GM18868 (cell line): ENCODE measurements at regions not wholly inside any gene's neighbourhood (a gene's known extent, or its start where the extent isn't known, plus 50 kb on each side); places are given as distances from the start of the nearest gene placed in this dataset.

ENCODE experiments used
- ATAC-seq: cut with Tn5 transposase; IDR thresholded peaks from one replicate; pipeline ENCODE4 v1.9.1; 2021; ENCODE audit warnings: mild to moderate bottlenecking, moderate library complexity; ENCODE audit not compliant: unreplicated experiment

DNA sequence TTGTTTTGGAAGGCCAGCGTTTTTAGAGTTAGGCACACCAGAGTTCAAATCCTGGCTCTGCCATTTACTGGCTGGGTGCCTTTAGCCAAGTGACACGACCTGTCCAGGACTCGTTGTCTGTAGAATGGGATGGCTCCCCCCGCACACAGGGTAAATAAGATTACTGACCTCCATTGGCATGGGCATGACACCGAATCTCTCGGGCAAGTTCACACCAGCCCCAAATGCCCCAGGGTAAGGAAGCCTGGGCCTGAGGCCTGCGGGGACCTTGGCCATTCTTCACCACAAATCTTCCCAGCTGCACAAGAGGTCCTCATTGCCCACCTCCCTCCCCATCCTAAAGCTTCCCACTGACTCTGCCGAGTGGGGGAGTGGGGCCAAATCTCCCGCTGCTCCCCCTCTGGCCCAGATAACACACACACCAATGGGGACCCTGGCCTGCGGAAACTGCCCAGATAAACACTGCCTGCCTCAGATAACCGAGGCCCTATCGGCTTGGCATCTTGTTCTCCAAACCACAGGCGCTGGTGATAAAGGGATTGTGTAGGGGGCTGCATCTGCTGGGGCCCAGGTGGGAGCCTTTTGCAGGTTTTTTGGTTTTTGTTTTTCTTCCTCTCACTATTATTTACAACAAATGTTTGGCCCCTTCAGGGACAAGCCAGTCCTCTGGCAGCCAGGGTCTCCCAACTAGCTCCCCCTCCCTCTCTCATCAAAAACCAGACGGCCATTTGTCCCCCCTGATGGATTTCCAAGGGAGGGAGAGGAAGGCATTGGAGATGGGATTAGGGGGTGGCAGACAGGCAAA is 75.0 kb upstream of the LHX1 start:
- ATAC-seq = no peak

DNA sequence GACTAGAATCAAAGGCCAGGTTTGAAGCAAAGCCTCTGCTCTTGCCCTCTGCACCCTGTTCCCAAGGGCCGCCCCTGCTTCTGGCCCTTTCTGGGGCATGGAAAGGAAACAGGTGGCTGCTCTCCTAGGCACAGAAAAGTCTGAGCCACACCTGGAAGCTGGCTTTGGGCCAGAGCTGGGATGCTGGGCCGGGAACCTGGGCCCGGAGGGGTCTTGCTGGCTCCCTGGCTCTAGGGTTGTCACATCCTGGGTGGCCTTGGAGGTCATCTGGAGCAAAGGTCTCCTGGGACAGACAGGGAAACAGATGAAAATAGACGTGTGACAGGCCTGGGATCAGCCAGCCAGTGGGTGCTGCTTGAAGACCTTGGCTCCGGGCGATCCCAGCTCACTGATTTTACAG is 74.1 kb upstream of the LHX1 start:
- no peak for ATAC-seq

DNA sequence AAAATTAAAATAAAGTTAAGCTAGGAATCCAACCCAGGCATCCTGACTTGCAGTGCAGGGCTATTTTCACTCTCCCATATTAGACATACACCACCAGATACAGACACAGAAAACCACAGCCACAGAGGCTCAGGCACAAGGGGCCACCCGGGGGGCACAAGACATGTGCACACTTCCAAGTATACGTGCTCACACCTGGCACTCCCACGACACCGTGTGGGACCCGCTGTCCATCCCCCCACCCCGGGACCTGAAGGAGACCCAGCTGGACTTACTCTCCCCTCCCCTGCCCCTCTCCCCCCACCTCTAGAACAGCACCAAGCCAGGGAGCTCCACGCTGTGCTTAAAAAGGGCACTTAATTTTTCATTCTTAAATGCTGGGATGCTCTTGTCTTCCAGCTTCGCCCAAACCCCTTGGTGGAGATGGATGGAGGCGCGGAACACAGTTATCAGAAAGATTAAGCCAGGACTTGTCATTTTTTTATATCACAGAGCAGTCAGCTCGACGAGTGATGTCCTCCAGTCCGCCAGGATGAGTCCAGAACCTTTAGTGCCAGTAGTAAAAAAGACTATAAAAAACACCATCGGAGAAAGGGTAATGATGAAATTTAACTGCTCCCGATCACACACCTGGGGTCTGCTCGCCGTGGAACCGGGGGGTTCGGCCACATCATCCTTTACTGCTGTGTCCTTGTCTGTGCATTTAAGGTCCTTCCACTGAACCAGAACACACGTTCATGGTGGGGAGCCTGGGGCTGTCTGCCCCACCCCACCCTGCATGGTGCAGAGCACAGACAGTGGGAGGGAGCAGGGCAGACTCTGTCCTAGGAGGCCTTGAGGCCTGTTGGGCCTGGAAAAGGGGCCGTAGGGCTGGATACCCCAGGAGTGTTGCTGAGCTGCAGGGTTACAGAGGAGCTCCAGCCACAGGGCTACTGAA is 73.3 kb upstream of the LHX1 start:
- no peak for ATAC-seq

- ATAC-seq = no peak
These were observed 72.3 kb upstream of the LHX1 start for GRCh38 chr17:36864827-36865430.

DNA sequence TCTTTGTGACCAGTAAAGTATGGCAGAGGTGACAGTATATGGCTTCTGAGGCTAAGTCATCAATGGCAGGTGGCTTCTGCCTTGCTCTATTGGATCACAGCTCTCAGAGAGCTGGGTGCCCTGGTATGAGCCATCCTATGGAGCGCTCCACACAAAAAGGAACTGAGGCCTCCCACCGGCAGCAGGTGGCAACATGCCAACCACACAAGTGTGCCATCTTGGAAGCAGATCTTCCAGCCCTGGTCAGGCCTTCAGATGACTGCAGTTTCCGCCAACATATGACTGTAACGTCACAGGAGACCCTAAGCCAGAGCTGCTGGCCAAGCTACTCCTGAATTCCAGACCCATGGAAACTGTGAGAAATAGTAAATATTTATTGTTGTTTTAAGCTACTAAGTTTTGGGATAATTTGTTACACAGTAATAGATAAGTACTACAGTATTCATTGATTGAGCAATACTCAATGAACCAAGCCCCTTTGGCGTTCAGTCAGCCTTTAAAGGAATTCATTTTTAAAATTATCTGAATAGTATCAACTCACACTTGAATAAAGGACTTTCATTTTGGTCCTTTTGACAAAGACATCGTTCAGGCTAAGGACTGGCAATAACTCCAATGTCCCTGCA is 69.4 kb upstream of the LHX1 start:
- no peak for ATAC-seq

DNA sequence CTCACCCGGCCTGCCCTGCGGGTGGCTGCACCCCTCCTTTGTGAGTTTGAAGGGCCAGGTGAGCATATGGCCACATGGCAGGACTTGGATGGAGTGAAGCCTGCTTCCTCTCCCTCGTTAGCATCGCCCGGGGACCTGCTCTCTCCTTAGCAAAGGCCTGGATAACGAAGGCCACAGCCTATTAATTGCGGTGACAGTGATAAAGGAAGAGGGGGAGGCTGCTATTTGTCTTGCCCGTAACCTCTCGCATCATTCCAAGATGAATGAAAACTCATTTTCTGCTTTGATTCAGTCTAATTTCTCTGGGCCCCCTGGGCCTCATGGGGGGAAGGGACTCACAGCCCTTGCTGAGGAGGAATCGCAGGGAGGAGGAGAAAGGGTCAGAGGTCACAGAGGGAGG is 68.5 kb upstream of the LHX1 start:
- ATAC-seq = no peak

GRCh38 chr17:36869441-36869840 is 67.8 kb upstream of the LHX1 start:
- ATAC-seq = no peak

GRCh38 chr17:36869856-36870719 is 67.2 kb upstream of the LHX1 start:
- no peak for ATAC-seq

DNA sequence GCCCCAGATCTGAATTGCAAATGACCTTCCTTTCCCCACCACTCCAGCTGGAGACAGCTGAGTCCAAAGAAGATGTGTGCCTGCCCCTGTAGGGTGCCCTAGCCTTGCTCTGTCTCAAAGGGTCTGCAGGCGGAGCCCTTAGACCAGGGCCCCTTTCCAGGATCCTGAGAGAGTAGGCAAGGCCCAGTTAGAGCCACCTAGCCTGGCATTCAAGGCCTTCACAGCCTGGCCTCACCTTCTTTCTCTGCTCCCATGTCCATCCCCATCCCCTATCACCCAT is 66.6 kb upstream of the LHX1 start:
- ATAC-seq = no peak

- no peak for ATAC-seq
These were observed 61.5 kb upstream of the LHX1 start for GRCh38 chr17:36875698-36876293.

DNA sequence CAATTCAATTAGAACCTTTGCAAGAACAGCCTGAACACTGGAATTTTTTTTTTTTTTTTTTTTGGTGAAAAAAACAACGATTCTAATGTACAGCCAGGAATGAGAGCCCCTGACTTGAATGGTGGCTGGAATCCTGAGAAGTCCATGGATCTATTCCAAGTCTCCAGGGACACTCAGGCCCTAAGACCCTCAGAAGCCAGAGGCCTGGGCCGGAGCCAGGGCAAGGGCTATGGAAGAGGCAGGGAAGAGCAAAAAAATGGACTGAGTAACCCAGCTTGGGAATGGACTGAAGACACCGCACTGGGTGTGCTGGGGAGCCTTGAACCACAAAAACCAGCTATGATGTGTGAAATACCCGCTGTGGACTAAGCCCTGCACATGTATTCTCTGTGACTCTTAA is 60.3 kb upstream of the LHX1 start:
- ATAC-seq = no peak

GRCh38 chr17:36877771-36878170 is 59.5 kb upstream of the LHX1 start:
- ATAC-seq = no peak

- no peak for ATAC-seq
These were observed 59.1 kb upstream of the LHX1 start for GRCh38 chr17:36878216-36878615.

GRCh38 chr17:36879027-36879426 is 58.2 kb upstream of the LHX1 start:
- no peak for ATAC-seq

- no peak for ATAC-seq
These were observed 57.6 kb upstream of the LHX1 start for GRCh38 chr17:36879624-36880131.

- ATAC-seq = no peak
These were observed 56.9 kb upstream of the LHX1 start for GRCh38 chr17:36880268-36880905.

DNA sequence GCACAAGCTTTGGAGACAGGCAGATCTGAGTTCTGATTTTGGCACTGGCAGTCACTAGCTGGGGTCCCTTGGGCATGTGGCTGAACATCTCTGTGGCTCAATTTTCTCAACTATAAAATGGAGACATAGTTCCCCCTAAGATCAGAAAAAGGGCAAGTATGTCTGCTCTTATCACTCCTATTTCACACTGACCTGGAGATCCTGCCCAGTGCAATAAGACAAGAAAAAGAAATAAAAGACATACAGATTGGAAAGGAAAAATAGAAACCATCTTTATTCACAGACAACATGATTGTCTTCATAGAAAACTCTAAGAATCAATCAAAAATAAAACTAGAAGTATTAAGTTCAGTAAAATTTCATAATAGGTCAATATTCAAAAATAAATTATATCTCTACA is 56.0 kb upstream of the LHX1 start:
- ATAC-seq = no peak

GRCh38 chr17:36884495-36885152 is 52.7 kb upstream of the LHX1 start:
- no peak for ATAC-seq
